ENCODE measurements at regions not wholly inside any gene's neighbourhood (a gene's known extent, or its start where the extent isn't known, plus 50 kb on each side); places are given as distances from the start of the nearest gene placed in this dataset.

DNA sequence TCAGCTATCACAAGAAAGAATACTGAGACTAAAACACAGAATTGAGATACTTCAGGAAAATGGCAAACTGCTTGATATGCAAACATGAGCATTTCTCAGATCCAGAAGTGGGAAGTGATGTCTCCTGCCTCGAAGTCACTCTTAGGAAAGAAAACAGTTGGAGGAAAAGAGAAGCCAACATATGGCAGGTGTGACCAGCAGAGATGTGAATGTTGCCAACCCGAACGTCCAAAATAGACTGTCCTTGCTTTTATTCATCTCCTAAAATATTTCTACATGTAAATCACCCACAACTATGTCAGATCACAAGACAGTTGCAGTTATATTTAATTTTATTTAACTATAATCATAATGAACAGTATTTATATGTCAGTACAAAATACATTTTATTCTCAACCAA is 687.6 kb downstream of the GALC start:
- TF ChIP-seq POLR2AphosphoS5 (IDR thresholded peaks at IDR 0.05; ENCODE audit: insufficient read depth, low read depth, low read length) (no peak), GATA2 (IDR thresholded peaks at IDR 0.05; ENCODE audit: insufficient read depth, insufficient read length, low read depth, low read length) (no peak), EZH2 (IDR thresholded peaks at IDR 0.05; ENCODE audit: borderline replicate concordance, low read depth, low read length, severe bottlenecking) (no peak), POLR2A (IDR thresholded peaks at IDR 0.05; ENCODE audit: low read depth, low read length) (no peak), JUN (IDR thresholded peaks at IDR 0.05; ENCODE audit: borderline replicate concordance, insufficient read depth, insufficient read length, low read depth) (no peak), FOS (IDR thresholded peaks at IDR 0.05; ENCODE audit: borderline replicate concordance, insufficient read depth, low read length) (no peak)
- TF ChIP-seq, protein P1, sequence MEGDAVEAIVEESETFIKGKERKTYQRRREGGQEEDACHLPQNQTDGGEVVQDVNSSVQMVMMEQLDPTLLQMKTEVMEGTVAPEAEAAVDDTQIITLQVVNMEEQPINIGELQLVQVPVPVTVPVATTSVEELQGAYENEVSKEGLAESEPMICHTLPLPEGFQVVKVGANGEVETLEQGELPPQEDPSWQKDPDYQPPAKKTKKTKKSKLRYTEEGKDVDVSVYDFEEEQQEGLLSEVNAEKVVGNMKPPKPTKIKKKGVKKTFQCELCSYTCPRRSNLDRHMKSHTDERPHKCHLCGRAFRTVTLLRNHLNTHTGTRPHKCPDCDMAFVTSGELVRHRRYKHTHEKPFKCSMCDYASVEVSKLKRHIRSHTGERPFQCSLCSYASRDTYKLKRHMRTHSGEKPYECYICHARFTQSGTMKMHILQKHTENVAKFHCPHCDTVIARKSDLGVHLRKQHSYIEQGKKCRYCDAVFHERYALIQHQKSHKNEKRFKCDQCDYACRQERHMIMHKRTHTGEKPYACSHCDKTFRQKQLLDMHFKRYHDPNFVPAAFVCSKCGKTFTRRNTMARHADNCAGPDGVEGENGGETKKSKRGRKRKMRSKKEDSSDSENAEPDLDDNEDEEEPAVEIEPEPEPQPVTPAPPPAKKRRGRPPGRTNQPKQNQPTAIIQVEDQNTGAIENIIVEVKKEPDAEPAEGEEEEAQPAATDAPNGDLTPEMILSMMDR (IDR thresholded peaks at IDR 0.05; ENCODE audit: extremely low read depth in 1 of 2, insufficient read depth in 1 of 2, low read depth in 1 of 2, low read length in 2 of 2), result no peak
- TF ChIP-seq, protein P2, sequence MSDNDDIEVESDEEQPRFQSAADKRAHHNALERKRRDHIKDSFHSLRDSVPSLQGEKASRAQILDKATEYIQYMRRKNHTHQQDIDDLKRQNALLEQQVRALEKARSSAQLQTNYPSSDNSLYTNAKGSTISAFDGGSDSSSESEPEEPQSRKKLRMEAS (IDR thresholded peaks at IDR 0.05; ENCODE audit: insufficient read depth, insufficient read length), result no peak
